HG03460 (cell line): ENCODE measurements at regions not wholly inside any gene's neighbourhood (a gene's known extent, or its start where the extent isn't known, plus 50 kb on each side); places are given as distances from the start of the nearest gene placed in this dataset.

Experiments
- ATAC-seq: cut with Tn5 transposase; IDR thresholded peaks from one replicate; pipeline ENCODE4 v1.9.1; 2021; ENCODE audit not compliant: unreplicated experiment

DNA sequence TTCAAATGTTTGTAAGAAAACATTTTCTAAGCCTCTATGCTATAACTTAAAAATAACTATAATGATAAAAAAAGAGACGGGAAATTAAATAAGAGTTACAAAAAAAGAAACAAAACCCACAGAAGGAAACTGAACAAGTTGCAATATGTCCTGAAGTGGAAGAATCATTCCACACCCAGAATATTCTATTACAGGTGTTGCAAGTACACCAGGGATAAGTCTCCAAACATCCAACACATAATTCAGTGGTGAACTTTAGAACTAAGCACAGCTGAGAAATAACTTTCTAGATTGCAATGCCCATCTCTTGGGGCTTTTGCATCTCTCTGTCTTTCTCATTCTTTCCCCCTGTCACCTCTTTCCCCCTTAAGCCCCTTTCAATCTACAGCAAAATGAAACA is 325.2 kb downstream of the BRINP1 start:
- no peak for ATAC-seq

DNA sequence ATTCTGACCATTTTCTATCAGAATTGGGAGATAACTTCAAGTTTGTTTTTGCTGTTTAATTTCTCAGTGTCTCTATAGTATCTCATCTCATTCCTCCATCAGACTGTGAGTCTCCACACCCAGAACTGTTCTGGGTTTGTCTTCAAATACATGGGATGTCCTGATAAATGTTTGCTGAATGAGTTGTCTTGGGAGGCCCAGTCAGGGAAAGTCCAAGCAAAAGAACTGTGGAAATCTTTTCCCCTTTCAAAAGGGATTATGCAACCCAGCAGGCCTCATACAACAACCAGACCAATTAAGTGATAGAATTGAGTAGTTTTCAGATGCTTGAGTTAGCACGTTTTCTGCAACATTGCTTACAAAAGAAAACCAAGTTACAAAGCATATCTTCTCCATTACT is 324.4 kb downstream of the BRINP1 start:
- ATAC-seq: no peak

DNA sequence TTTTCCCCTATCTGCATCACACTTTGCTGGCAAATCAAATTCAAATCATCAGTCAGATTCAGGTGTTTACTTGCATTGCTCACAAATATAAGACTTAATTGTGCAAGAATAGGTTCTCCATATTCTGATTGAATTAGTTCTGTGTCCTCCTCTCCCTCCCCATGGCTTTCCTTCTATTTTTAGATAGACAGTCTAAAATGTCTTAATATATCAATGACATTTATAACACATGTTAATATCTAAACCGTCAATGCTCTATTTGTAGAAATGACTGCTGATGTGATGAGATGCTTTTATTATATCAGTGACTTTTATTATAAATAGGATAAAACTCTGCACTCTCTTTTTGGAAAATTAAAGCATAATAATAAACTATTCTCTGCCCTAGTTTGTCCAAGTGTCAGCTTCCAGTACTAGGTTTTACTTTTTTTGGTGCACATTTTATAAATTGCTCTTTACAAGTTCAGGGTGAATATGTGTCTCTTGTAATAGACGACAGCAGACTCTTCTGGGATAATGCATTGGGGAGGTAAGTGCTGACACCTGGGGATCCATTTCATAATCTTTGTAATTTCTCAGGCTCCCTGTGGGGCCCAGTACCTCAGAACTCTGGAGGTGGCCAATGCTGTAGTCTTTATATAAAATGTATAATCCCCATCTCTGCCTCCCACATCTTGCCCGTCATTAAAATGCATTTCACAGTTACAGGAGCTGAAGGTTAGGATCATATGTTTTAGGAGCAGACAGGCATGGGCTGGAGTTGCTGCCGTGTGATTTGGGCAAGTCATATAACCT is 321.5 kb downstream of the BRINP1 start:
- no peak for ATAC-seq

DNA sequence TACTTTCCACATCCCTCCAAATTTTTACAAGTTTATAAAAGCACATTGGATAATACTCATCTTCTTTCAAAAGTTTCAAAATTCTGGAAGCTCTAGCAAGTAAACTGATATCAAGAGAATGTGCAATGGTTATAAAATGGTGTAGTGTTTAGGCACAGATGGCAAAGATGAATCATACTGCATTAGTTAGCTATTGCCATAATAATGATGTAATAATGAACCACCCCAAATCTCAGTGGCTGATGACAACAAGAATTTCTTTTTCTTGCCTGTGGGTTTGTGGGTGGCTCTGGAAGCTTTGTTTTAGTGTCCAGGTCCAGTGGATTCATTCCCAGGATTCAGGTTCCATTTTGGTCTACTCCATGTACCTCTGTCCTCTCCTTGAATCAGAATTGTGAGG is 319.0 kb downstream of the BRINP1 start:
- ATAC-seq: no peak

DNA sequence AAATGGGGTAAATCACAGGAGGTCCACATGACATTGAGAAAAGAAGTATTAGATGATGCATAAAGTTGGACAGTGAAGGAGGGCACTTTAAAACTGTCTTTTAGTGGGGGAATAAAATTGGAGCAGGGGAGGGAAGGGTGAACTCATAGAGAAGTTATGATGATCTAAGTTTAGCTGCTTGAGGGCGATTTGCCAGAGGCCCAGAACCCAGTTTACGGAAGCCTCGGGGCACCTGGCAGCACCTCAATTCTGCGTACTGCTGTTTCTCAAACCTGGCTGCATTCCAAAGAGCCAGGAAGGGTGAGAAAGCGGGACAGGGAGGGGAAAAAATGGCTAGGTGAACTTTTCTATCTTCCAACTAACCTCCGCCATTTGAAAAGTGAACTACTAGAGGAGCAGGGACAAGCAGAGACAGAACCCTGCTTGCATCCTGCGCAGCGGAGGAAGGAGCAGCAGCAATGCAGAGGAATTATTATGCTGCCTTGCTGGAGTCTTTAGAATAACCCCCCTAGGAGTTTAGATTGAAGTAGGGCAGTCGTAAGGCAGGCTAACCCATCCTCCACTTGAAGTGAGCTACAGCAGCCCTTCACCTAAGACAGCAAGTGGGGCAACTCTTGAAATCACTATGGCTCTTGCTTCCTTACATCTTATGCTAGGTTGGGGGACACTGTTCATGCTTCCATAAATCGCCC is 316.8 kb downstream of the BRINP1 start:
- ATAC-seq: no peak

DNA sequence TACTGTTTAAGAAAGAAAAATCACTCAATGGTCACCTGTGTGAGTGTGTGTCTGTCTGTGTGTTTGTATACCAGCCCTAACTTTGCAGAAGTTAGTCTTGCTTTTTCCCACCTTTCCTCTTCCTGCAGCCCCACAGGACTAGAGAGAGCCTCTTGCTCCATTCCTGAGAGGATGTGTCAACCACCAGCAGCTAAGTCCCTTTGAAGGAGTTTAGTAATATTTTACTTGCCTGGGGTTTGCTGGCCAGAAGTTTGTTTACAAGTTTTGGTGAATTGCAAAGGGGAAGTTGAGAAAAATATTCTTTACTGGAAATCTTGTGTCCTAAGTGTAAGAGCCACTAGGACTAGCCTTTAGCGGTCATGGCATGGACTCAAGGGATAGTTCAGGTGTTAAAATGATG is 316.2 kb downstream of the BRINP1 start:
- ATAC-seq: no peak

DNA sequence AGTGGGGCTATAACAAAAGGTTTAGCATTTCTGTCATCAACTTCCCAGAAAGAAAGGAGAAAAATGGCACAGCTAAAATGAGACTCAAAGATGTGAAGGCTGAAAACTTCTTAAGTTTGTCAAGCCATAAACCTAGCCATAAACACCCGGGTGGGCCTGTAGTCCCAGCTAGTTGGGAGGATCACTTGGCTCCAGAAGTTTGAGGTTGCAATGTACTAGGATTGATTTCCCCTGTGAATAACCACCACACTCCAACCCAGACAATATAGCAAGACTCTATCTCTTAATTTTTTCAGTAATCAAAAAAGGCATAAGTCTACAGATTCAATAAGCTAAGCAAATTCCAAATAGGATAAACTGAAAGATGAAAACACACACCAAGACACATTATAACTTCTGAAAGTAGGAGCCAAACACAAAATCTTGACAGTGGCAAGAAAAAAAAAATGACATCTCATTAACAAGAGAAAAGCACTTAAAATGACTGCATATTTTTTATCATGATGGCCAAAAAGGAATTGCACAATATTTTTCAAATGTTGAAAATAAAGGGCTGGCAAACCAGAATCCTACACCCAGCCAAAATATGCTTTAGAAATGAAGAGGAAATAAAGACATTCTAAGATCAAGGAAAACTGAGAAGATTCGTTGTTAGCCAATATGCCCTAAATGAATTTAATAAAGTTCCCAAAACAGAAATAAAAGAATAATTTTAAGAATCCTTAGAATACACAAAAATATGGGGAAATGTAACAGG is 308.4 kb downstream of the BRINP1 start:
- no peak for ATAC-seq

DNA sequence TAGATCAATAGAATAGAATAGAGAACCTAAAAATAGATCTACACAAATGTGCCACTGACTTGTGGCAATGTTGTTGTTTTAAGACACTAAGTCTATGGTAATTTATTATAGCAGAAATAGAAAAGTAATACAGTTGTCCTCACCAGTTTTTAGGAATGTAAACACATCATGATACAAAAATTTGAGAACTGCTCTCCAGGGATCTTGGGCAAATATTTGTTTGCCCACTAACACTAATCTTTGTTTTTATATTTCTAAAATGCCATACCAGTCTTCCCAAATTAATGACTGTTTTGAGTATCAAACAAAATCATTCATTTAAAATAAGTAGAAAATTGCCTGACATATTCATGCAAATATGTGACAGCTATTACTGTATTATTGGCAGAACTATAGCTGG is 297.6 kb downstream of the BRINP1 start:
- ATAC-seq: no peak

DNA sequence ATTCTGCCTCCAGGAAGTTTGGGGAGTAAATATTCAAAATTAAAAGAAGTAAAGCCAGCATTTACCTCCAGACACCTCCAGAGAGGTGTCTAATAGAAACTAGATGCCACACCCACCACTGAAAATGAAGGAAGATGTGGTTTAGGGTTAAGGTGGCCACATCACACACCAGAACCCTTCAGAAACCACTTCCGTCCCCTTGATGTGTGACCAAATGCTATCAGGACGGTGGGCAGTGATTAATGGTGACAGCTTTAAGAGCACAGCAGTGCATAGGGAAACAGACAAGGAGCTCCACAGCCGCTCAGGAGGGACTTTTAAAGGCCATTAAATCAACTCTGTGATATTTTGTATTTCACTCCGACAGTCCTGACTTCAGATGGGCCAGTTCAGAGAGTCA is 295.2 kb downstream of the BRINP1 start:
- no peak for ATAC-seq

DNA sequence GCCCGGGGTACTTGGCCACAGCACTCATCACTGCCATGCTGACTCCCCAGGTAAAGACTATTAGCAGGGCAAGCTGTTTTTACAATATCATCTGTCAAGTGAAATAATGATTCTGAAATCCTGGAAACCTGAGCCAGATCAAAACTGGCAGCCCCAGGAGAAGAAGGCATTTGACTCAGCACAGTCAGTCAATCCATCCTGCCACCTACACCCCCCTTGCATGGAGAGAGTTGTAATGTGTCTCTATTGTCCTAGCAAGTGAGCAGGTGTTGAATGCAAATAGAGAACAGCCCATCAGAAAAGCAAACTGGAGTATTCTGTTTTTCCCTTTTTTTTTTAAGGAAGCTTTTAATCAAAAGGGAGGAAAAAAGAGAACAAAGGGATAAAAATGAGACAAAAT is 291.2 kb downstream of the BRINP1 start:
- no peak for ATAC-seq

DNA sequence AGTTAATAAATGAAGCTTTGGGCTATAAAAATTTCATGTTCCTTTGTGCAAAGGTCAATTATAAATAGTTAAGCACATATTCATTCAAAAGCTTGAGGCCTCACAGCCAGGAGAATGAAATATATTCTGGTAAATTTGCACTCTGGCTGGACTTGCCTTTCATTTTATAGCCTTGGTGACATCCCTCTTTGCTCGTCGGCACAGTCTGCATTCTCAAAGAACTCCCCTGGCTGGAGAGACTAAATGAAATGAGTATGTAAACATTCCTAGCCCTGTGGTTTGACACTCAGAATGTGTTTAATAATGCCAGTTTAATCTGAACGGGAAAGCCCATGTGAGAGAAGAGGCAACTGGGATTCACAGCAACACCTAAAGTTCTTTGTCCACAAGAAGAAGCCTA is 285.6 kb downstream of the BRINP1 start:
- no peak for ATAC-seq

DNA sequence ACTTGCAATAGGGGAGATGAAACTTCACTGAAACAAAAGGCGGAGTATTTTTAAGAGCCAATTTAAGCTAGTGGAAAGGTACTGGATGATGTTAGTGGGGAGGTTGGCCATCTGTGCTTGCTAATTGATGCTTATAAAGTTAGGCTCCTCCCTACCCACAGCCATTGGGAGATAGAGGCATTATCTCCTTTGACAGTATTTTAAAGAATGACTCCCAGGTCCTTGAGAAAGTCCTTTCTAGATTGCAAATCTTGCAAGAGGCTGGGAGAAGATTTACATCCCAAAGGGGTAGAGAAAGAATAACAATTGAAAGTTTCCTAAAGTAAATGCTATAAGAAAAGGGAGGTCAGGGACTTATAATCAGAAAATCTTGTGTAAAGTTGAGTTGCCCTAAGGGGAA is 282.6 kb downstream of the BRINP1 start:
- no peak for ATAC-seq

DNA sequence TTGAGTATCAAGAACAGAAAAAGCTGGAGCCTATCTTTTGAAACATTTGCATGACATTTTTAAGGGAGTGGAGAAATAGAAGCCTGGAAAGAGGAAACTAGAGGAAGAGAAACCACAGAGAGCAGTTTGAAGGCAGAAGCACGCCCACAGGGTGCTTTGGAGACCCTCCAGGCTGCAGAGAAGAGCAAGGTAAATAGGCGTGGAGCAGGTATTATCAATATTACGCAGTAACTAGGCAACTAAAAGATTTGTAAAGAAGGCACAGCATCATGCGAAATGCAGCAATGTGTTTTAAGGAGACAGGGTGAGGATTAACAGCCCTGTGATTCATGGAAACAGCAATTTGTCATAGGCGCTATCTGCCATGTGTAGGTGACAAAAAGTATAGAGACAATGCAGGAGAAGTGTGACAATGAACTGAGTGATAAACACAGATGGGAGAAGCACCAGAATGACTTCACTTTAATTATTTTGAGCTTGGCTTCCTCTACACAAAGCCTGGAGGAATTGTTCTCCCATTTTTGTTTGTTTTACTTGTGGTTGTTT is 281.2 kb downstream of the BRINP1 start:
- ATAC-seq: no peak

DNA sequence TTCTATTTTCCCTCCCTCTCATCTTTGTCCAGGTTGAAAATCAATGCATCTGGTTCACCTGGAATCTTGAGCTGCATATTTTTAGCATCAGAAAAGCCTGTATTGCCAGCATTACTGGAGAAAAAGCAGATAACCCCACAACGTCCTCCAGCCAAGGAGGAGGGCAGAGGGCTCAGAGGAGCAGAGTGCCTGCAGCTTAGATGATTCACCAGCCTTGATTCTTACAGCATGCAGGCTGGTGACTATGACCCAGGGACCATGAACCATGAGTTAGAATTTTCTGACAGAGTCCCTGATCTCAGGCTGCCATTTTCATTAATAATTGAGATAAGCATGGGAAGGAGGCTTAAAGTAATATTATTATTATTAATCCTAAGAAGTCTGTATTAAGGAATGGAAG is 278.2 kb downstream of the BRINP1 start:
- ATAC-seq: no peak

DNA sequence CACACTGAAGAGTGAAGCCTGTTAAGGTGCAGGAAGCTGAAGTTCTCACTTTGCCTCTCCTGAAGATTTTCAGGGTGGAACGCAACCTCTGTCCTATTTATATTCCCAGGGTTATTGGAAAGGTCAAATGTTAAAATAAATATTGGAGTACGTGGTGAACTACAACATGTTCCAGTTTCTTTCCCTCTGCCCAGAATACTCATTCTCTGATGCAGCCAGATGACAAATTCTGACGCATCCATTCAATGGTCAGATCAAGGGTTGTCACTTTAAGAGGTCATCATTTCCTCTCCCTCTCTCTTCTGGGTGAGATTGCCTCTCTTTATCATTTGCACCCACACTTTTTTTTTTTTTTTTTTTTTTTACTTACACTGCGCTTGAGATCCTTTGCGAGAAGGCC is 277.1 kb downstream of the BRINP1 start:
- no peak for ATAC-seq

DNA sequence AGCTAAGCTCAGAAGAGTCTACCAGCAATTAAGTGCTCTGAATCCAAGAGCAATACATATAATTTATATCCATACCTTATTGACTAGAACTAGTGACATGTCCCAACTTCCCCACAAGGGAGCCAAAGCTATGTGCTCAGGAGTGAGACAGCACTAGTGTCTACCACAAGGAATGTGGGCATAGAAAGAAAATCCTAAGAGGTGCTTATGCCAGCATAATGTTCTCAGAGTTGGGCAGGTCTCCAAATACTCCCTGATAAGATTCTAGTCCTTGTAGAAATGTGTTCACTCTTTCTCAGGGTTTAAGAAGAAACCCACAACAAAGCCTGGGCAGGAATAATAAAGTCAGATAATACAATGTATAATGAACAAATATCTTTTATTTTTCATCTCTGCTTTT is 275.1 kb downstream of the BRINP1 start:
- no peak for ATAC-seq

DNA sequence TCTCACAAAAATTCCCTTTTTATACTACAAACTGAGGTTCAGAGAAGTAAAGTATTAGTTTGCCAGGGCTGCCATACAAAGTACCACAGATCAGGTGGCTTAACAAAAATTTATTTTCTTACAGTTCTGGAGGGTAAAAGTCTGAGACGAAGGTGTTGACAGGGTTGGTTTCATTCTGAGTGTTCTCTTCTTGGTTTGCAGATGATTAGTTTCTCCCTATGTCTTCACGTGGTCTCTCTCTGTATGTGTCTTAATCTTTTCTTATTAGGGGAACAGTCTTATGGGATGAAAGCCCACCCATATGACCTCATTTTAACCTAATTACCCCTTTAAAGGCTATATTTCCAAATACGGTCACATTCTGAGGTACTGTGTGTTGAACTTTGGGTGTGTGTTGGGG is 274.2 kb downstream of the BRINP1 start:
- no peak for ATAC-seq

DNA sequence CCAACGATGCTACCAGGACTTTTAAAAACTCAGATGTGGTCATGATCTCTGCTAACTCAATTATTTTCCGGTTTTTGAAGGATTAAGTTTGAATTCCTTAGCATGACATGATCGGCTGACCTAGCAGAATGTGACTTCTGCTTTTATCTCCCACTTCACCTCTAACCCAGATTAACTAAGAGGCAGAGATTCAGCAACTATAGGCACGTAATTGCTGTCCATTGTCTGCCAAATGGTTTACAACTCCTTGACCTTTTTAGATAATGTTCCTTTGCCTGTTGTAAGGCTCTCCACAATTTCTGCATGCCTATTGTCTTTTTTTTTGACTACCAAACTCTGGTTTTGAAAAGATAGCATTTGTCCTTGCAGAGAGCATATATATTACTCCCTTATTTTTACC is 268.2 kb downstream of the BRINP1 start:
- ATAC-seq: no peak

DNA sequence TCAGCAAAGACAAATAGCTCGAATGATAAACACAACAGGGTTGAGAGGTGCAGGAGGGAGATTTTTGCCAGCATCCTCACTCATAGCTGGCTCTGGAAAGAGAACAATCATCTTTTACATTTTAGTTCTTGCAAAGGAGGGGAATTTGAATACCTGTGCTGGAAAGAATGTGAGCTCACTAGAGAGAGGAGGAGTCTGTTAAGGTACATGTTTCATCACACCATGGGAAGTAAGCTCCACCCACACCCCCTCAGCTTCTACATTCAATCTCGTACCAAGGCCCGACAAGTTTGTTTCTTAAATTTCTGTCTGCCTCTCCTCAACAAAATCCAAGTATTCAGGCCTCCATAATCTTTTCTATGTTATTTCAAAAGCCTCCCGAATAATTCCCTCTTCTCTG is 254.6 kb downstream of the BRINP1 start:
- no peak for ATAC-seq
